ENCODE measurements at regions not wholly inside any gene's neighbourhood (a gene's known extent, or its start where the extent isn't known, plus 50 kb on each side); places are given as distances from the start of the nearest gene placed in this dataset.

GRCh38 chr2:60306267-60306861 lies 247.1 kb downstream of the BCL11A start:
- no peak overlapping the region for H3K4me3 ChIP-seq (ENCODE audit: insufficient read depth, low read length, poor library complexity, severe bottlenecking)
- no peaks in the 10 kb centered on the region for H3K27me3 ChIP-seq (ENCODE audit: low read length)
- H3K9ac ChIP-seq (ENCODE audit: low read length): 0 out of 2 replicates have a peak overlapping the region, but pooled peaks have one; percentile 6
- peaks cover 36% of the 10 kb centered on the region for H3F3A ChIP-seq (ENCODE audit: insufficient read depth)
- peak overlapping the region; percentile 11 for H3K4me2 ChIP-seq (ENCODE audit: low read depth, low read length, poor library complexity, severe bottlenecking)
- H4K20me1 ChIP-seq (ENCODE audit: low read depth, low read length): no peaks in the 10 kb centered on the region
- H3K9me3 ChIP-seq (ENCODE audit: insufficient read depth, low read length): no peaks in the 10 kb centered on the region
- H3K9me2 ChIP-seq (replicated peaks; ENCODE audit: insufficient read depth, low read length): no peaks in the 10 kb centered on the region
- peak overlapping the region; percentile 11 for H2AFZ ChIP-seq (ENCODE audit: low read depth, low read length, severe bottlenecking)
- peak overlapping the region; percentile 81 for H3K27ac ChIP-seq (ENCODE audit: low read depth, low read length)
- no peaks in the 10 kb centered on the region for H3K79me2 ChIP-seq (ENCODE audit: insufficient read depth, low read length)
- TF ChIP-seq EZH2phosphoT487 (conservative IDR thresholded peaks at IDR 0.05; ENCODE audit: low read length): no peak
- no peak for TF ChIP-seq CTCF (IDR thresholded peaks at IDR 0.05; ENCODE audit: insufficient read depth, low read length, poor library complexity, severe bottlenecking)
- no peaks in the 10 kb centered on the region for H3K36me3 ChIP-seq (ENCODE audit: low read length)

GRCh38 chr2:60303680-60304079 lies 249.8 kb downstream of the BCL11A start:
- Histone ChIP-seq H2AFZ (ENCODE audit: low read depth, low read length, severe bottlenecking) (no peak overlapping the region), H3K4me2 (ENCODE audit: low read depth, low read length, poor library complexity, severe bottlenecking) (no peak overlapping the region), H3K27me3 (ENCODE audit: low read length) (no peaks in the 10 kb centered on the region), H3K9ac (ENCODE audit: low read length) (no peak overlapping the region), H3K79me2 (ENCODE audit: insufficient read depth, low read length) (no peaks in the 10 kb centered on the region), H4K20me1 (ENCODE audit: low read depth, low read length) (no peaks in the 10 kb centered on the region), H3K9me3 (ENCODE audit: insufficient read depth, low read length) (no peaks in the 10 kb centered on the region), H3F3A (ENCODE audit: insufficient read depth) (peaks cover 18% of the 10 kb centered on the region), H3K4me3 (ENCODE audit: insufficient read depth, low read length, poor library complexity, severe bottlenecking) (no peak overlapping the region), H3K9me2 (replicated peaks; ENCODE audit: insufficient read depth, low read length) (no peaks in the 10 kb centered on the region), H3K36me3 (ENCODE audit: low read length) (no peaks in the 10 kb centered on the region), H3K27ac (ENCODE audit: low read depth, low read length) (no peak overlapping the region)
- no peak for TF ChIP-seq CTCF (IDR thresholded peaks at IDR 0.05; ENCODE audit: insufficient read depth, low read length, poor library complexity, severe bottlenecking)
- TF ChIP-seq EZH2phosphoT487 (conservative IDR thresholded peaks at IDR 0.05; ENCODE audit: low read length): no peak

- H3K9me3 ChIP-seq (ENCODE audit: insufficient read depth, low read length): no peaks in the 10 kb centered on the region
- H3K9ac ChIP-seq (ENCODE audit: low read length): no peak overlapping the region
- H3F3A ChIP-seq (ENCODE audit: insufficient read depth): peaks cover 10% of the 10 kb centered on the region; the same call in 1 of the 2 replicates
- no peaks in the 10 kb centered on the region for H3K27me3 ChIP-seq (ENCODE audit: low read length)
- no peak for TF ChIP-seq EZH2phosphoT487 (conservative IDR thresholded peaks at IDR 0.05; ENCODE audit: low read length)
- TF ChIP-seq CTCF (IDR thresholded peaks at IDR 0.05; ENCODE audit: insufficient read depth, low read length, poor library complexity, severe bottlenecking): no peak
- H3K79me2 ChIP-seq (ENCODE audit: insufficient read depth, low read length): no peaks in the 10 kb centered on the region
- H3K9me2 ChIP-seq (replicated peaks; ENCODE audit: insufficient read depth, low read length): no peaks in the 10 kb centered on the region
- H3K36me3 ChIP-seq (ENCODE audit: low read length): no peaks in the 10 kb centered on the region
- H3K27ac ChIP-seq (ENCODE audit: low read depth, low read length): no peak overlapping the region
- H2AFZ ChIP-seq (ENCODE audit: low read depth, low read length, severe bottlenecking): no peak overlapping the region
- no peaks in the 10 kb centered on the region for H4K20me1 ChIP-seq (ENCODE audit: low read depth, low read length)
- no peak overlapping the region for H3K4me3 ChIP-seq (ENCODE audit: insufficient read depth, low read length, poor library complexity, severe bottlenecking)
- H3K4me2 ChIP-seq (ENCODE audit: low read depth, low read length, poor library complexity, severe bottlenecking): no peak overlapping the region
Observed at GRCh38 chr2:60302377-60303126, 250.9 kb downstream of the BCL11A start.
